SJSA1 (cell line): ENCODE measurements at regions not wholly inside any gene's neighbourhood (a gene's known extent, or its start where the extent isn't known, plus 50 kb on each side); places are given as distances from the start of the nearest gene placed in this dataset.

ENCODE experiments used
- DNase-seq, 2 experiments: peaks; one replicate each; pipeline ENCODE4 v3.0.0-alpha.2; 2015 to 2020; ENCODE audit warnings: low spot score in 2 of 2, low read depth in 1 of 2
- H3K27ac ChIP-seq: fragments of 250-450 bp; sonication (Bioruptor Pico); 2 replicates; pipeline ENCODE4 v1.5.1; 2020; ENCODE audit warnings: mild to moderate bottlenecking, moderate library complexity
- H3K27me3 ChIP-seq: fragments of 250-450 bp; sonication (Bioruptor Pico); replicated peaks from 2 replicates; pipeline ENCODE4 v1.5.1; 2020; ENCODE audit warnings: mild to moderate bottlenecking, moderate library complexity
- H3K36me3 ChIP-seq: fragments of 250-450 bp; sonication (Bioruptor Pico); 2 replicates; pipeline ENCODE4 v1.5.1; 2020; ENCODE audit warnings: mild to moderate bottlenecking
- H3K4me1 ChIP-seq: fragments of 250-450 bp; sonication (Bioruptor Pico); replicated peaks from 2 replicates; pipeline ENCODE4 v1.6.1; 2021; ENCODE audit warnings: mild to moderate bottlenecking
- H3K4me3 ChIP-seq: fragments of 250-450 bp; sonication (Bioruptor Pico); 2 replicates; pipeline ENCODE4 v1.5.1; 2020; ENCODE audit warnings: mild to moderate bottlenecking
- H3K9me3 ChIP-seq: fragments of 250-450 bp; sonication (Bioruptor Pico); replicated peaks from 2 replicates; pipeline ENCODE4 v1.5.1; 2020; ENCODE audit warnings: mild to moderate bottlenecking

DNA sequence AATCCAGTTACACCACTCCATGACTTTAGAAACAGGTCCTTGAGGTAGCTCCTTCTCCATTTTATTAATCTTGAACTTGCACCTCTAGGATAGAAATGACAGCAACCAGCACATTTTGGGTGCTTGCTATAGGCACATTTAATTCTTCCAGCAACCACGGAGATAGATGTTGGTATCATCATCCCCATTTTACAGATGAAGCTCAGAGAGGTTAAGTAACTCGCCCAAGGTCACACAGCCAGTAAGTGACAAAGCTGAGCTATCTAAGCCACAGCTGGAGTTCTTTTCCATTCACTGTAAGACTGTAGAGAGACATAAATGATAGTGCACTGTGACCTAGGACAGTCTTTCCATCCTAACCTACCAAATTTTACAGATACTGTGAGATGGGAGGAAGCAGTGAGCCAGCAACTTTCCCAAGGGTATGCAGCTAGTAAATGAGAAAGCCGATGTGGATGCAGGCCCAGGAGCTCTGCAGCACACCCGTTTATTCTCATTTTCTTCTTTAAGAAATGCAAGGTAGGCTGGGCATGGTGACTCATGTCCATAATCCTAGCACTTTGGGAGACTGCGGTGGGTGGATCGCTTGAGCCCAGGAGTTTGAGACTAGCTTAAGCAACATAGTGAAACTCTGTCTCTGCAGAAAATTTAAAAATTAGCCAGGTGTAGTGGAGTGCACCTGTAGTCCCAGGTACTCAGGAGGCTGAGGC lies 103.2 kb downstream of the TBX5 start:
- Histone ChIP-seq H3K4me3 (no peak overlapping the region), H3K36me3 (no peaks in the 10 kb centered on the region), H3K9me3 (no peaks in the 10 kb centered on the region), H3K4me1 (peaks cover 13% of the 10 kb centered on the region), H3K27ac (no peak overlapping the region), H3K27me3 (no peaks in the 10 kb centered on the region)
- DNase-seq = no peak

DNA sequence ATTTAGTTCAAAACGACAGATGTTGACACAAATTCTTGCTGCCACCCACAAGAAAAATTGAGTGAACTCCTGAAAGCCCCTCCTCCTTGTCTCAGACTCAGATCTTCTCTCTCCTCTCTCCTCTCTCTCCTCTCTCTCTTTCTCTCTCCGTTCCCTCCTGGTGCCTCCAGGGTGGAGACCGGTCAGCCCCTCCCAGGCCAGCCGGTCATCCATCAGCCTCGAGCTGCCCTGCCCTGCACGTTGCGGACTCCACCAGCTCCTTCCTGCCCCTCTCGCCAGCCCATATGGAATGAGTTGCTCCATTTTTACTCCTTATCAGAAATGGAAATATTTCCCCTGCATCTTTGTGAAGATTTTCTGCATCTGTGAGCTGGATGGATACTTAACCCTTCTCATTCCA lies 103.8 kb downstream of the TBX5 start:
- no peak for DNase-seq
- H3K36me3 ChIP-seq = no peaks in the 10 kb centered on the region
- H3K4me1 ChIP-seq = peaks cover 10% of the 10 kb centered on the region

DNA sequence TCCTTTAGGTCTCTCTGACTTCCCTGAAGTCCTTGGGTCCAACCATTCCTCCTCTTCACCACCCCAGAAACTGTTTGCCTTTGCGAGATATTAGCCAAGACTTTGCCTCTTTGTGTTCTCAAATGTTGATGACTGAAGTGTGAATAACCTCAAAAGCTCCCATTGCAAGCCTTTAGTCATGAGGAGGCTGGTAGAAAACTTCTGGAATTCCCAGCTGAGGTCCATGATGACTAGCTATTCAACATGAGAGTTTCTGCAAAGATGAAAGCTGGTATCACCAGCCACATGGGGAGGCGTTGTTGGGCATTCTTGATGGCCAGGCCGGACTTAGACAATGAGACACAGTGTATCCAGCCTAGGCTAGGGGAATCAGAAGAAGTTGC lies 111.7 kb downstream of the TBX5 start:
- Histone ChIP-seq H3K27ac (no peak overlapping the region), H3K4me1 (no peaks in the 10 kb centered on the region), H3K9me3 (no peaks in the 10 kb centered on the region), H3K4me3 (no peak overlapping the region), H3K36me3 (no peaks in the 10 kb centered on the region), H3K27me3 (no peaks in the 10 kb centered on the region)
- no peak for DNase-seq

More for the DNA sequence above, 103.8 kb downstream of the TBX5 start:
- Histone ChIP-seq H3K9me3 (no peaks in the 10 kb centered on the region), H3K27me3 (no peaks in the 10 kb centered on the region), H3K4me3 (no peak overlapping the region), H3K27ac (no peak overlapping the region)

DNA sequence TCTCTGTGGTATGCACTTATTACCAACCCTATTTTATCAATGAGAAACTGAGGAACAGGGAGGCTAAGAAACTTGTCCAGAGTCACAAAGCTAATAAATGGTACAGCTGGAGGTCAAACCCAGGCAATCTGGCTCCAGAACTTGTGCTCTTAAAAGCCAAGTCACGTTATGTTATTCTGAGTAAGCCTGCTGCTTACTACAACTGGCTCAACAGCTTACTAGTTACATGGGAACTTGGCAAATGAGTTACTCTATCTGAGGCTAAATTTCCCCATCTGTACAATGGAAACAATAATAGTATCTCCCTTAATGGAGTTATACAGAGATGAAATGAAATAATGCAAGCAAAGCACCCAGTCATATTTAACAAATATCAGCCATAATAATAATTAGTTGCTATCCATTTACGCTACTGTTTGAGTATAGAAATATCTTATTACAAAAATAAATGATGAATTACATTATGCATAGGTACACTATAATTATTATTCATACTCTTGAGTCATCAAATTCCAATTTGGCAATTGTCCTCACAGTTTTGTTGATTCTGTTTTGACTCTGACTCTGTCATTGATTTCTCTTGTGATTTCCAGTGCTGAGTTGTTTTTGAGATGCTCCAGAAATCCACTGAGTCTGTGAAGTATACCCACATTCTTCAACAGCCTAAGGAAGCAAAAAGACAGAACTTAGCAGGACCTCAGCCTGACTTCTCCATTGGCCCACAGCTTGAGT lies 112.2 kb downstream of the TBX5 start:
- H3K9me3 ChIP-seq = no peaks in the 10 kb centered on the region
- no peak for DNase-seq
- no peaks in the 10 kb centered on the region for H3K4me1 ChIP-seq
- no peaks in the 10 kb centered on the region for H3K27me3 ChIP-seq
- no peak overlapping the region for H3K27ac ChIP-seq
- no peaks in the 10 kb centered on the region for H3K36me3 ChIP-seq
- H3K4me3 ChIP-seq = no peak overlapping the region

DNA sequence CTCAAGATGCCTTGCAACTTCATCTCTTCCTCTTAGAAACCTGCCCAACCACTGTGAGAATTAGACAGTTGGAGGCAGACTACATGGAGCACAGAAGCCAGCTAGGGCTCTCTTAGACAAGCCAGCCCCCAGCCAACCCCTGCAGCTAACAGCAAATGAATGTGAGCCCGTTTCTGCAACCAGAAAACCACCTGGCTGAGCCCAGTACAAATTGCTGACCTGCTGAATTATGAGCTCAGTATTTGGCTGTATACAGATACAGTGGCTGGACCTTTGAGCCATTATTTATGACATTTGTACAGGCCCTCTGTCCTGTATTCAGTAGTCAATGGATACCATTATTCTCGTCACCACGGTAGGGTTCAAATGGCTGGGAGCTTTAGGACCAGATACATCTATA lies 112.9 kb downstream of the TBX5 start:
- no peaks in the 10 kb centered on the region for H3K9me3 ChIP-seq
- DNase-seq = no peak
- H3K36me3 ChIP-seq = no peaks in the 10 kb centered on the region
- H3K27ac ChIP-seq = no peak overlapping the region
- no peaks in the 10 kb centered on the region for H3K4me1 ChIP-seq
- no peaks in the 10 kb centered on the region for H3K27me3 ChIP-seq
- H3K4me3 ChIP-seq = no peak overlapping the region

DNA sequence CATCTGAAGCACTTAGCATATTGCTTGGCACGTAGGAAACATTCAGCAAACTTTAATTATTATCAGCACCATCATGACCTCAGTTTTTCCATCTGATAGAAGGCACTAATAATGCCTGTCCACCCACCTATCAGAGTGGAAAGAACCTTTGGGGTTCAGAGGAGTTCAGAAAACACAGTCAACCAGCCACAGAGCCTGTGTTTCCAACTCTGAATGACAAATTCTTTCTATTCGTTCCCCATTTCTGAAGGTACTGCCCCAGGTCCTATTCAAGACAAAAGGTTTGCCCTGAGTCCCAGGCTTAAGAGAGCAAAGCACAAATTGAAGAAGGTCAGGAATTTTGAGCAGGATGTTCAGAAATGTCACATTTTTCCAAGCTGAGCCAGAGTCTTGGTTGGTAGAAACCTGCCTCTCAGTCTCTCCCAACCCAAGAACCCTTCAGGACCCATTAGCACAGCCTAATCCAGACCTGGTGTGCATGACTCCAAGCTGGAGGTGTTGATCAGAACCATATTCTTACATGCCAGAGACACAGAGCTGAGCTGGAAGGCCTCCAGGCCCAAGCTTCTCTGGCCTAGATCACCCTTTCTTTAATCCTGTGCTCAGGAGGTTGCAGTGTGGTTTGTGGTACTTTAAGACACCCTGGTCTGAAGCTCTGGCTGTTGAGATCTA lies 114.4 kb downstream of the TBX5 start:
- no peak for DNase-seq
- Histone ChIP-seq H3K36me3 (no peaks in the 10 kb centered on the region), H3K4me1 (no peaks in the 10 kb centered on the region), H3K9me3 (no peaks in the 10 kb centered on the region), H3K27ac (no peak overlapping the region), H3K27me3 (no peaks in the 10 kb centered on the region), H3K4me3 (no peak overlapping the region)

DNA sequence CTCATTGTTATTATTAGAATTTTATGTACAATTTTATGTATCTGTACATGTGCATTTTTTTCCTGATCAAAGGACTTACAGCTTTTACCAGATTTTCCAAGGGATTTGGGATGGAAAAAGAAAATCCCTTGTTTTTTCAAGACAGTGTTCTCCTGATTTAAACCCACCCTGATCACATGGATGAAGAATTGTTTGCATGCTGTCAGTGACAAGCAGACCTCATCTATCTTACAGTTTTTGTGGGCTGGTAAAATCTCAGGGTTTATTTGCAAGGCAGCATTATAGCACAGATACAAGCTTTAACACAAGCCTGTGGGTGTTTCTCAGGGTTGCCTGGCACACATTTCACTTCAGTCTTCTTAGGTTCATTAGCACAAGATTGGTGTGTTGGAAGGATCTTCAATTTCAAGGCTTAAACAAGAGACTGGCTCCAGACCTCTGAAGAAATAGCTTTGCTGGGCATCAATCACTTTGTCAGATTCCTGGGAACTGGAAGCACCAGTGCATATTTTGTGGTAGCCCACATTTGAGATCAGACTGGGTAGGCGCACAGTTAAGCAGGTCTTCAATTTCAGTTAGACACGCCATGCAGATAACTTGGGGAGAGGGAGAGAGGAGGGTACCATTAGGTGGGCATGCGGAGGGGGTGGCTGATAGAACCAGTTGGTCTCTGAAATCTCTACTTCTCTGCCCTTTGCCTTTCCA lies 118.0 kb downstream of the TBX5 start:
- Histone ChIP-seq H3K36me3 (no peaks in the 10 kb centered on the region), H3K9me3 (no peaks in the 10 kb centered on the region), H3K4me3 (no peak overlapping the region), H3K27ac (no peak overlapping the region), H3K4me1 (no peaks in the 10 kb centered on the region), H3K27me3 (no peaks in the 10 kb centered on the region)
- no peak for DNase-seq

DNA sequence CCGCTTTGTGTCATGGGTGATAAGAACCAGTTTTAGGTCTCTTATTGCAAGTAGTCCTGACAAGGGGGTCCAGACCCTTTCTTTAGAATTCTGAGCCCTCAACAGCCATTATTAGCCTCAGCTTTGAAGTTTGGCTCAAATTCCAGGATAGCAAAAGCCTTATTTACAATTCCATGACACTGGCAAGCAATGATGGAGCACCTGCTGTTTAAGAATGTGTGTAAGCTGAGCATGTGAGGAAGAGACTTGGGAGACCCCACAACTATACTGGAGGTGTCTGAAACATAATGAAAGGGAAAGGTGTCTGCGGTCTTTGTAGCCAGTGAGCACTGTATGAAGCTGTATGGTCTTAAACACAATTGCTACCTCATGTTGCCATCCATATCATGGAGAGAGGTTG lies 119.8 kb downstream of the TBX5 start:
- DNase-seq = no peak
- Histone ChIP-seq H3K27me3 (no peaks in the 10 kb centered on the region), H3K4me3 (no peak overlapping the region), H3K36me3 (no peaks in the 10 kb centered on the region), H3K4me1 (no peaks in the 10 kb centered on the region), H3K9me3 (no peaks in the 10 kb centered on the region), H3K27ac (no peak overlapping the region)

DNA sequence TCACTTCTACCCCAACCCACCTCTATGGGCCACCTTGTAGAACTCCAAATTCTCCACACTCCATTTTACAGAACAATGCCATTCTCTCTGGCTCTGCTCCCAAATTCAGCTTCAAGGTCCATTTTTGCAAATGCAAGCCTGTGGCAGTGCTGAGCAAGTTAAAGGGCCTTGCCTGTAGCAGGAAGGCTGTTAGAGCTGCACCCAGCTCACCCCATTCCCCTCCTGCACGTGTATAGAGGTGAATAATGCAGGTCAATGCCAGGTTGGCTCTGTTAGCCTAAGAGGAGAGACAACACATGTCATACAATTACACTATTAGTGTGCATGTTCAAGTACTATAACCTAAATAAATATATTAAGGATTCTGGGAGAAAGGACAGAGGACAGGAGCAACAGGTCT lies 120.4 kb downstream of the TBX5 start:
- H3K27ac ChIP-seq = no peak overlapping the region
- H3K4me3 ChIP-seq = no peak overlapping the region

DNA sequence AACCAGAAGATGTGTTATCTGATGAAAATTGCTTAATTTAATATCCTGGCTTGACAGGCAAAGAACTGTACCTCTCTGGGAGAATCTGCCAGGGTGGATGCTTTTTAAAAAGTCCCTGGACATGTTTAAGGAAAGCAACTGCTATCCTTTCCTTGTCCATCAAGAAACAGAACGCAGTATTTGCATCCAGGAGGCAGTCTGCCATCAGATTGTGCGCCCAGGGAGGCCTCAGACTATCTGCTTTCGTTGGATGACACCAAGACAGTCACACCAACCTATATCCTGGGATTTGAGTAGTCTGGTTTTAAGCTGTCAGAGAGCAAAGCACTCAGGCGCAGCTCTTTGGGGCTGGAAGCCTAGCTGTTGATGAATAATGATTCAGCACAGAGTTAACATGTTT lies 121.9 kb downstream of the TBX5 start:
- Histone ChIP-seq H3K36me3 (no peaks in the 10 kb centered on the region), H3K4me1 (no peaks in the 10 kb centered on the region), H3K27ac (no peak overlapping the region), H3K27me3 (no peaks in the 10 kb centered on the region), H3K9me3 (no peaks in the 10 kb centered on the region), H3K4me3 (no peak overlapping the region)
- DNase-seq = no peak

More for the DNA sequence above, 120.4 kb downstream of the TBX5 start:
- no peaks in the 10 kb centered on the region for H3K27me3 ChIP-seq
- no peaks in the 10 kb centered on the region for H3K36me3 ChIP-seq
- DNase-seq = no peak
- no peaks in the 10 kb centered on the region for H3K9me3 ChIP-seq
- no peaks in the 10 kb centered on the region for H3K4me1 ChIP-seq

DNA sequence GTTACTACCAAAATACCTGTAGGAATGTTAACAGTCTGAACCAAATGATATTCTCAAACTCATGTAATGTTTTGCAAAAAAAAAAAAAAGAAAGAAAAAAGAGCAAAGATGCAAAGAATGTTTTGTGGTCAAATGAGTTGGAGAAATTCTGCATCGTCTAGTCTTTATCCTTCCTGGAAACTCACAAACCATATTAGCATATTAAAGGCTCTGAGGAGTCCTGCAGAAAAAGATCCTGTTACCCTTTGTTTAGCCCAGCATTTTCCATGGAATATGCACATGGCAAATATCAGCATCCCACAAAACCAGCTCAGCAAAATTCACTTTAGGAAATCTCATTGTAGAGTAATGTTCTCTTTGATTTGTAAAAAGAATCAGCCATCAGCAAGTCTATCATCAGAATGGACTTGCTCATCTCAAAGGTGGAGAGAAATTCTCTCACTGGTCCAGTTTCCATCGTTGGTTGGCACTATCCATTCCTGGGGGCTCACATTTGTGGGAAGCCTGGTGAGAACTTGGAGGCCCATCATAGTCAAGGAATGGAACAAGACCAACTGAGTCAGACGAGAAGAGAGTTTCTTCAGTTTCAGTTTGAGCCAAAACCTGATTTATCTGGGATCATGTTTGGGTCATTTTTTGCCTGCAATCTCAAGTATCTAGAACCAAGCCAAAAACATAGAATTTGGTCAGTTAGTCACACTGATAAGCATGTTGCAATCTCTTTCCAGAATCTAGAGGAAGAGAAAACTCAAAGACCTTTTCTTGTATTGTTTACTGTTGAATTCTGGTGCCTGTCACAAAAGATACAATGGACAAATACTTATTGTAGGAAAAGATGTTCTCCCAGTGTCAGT lies 129.8 kb downstream of the TBX5 start:
- Histone ChIP-seq H3K4me3 (no peak overlapping the region), H3K4me1 (no peaks in the 10 kb centered on the region), H3K9me3 (no peaks in the 10 kb centered on the region), H3K27me3 (peaks cover 6% of the 10 kb centered on the region; the same call in 1 of the 2 replicates), H3K27ac (no peak overlapping the region), H3K36me3 (no peaks in the 10 kb centered on the region)
- DNase-seq = no peak

DNA sequence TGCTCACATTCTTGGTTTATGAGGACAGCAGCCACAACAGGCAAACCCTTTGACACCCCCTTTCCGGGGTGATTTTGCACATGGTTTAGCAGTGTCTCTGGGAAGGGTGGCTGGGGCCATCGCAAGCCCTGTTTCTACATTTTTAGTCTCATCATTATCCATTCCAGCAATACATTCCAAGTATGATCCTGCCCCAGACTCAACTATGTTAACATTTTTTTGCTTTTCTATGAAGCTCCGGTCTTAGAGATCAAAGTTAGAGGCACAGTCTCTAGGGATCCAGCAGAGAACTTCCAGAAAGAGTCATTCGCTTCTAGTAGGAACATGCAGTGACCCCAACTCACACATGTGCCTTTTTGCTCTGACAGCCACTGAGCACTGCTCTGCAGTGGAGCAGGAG lies 130.9 kb downstream of the TBX5 start:
- Histone ChIP-seq H3K9me3 (no peaks in the 10 kb centered on the region), H3K4me3 (no peak overlapping the region), H3K36me3 (no peaks in the 10 kb centered on the region), H3K4me1 (no peaks in the 10 kb centered on the region), H3K27me3 (peaks cover 6% of the 10 kb centered on the region; the same call in 1 of the 2 replicates), H3K27ac (no peak overlapping the region)
- no peak for DNase-seq

DNA sequence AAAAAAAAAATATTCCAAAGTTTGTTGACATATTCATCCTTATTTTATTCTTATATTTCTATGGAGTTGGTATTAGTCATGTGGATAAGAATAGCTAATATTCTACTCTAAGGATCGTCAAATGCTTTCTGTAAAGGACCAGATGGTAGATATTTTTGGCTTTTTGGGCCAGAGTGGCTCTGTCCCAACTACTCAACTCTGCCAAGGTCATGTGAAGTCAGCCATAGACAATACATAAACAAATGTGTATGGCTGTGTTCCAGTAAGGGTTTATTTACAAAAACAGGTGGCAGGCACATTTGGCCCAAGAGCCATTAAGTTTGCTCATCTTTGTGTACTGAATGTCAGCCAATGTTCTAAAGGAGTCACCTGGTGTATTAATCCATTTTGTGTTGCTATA lies 131.8 kb downstream of the TBX5 start:
- Histone ChIP-seq H3K4me1 (no peaks in the 10 kb centered on the region), H3K27ac (no peak overlapping the region), H3K9me3 (no peaks in the 10 kb centered on the region), H3K4me3 (no peak overlapping the region), H3K36me3 (no peaks in the 10 kb centered on the region), H3K27me3 (peaks cover 6% of the 10 kb centered on the region; the same call in 1 of the 2 replicates)
- DNase-seq = no peak
